ENCODE measurements at regions not wholly inside any gene's neighbourhood (a gene's known extent, or its start where the extent isn't known, plus 50 kb on each side); places are given as distances from the start of the nearest gene placed in this dataset.

GRCh38 chr1:168972887-168973286 lies 133.6 kb upstream of the ATP1B1 start:
- TF ChIP-seq CTCF (IDR thresholded peaks at IDR 0.05; ENCODE audit: borderline replicate concordance, control extremely low read depth, extremely low read depth, insufficient read depth, missing control alignments): no peak
- no peak for DNase-seq (ENCODE audit: low spot score)
- in situ Hi-C loops (cut with MboI; ENCODE audit: low sequenced_read_pairs, unreplicated experiment): no loop called here

GRCh38 chr1:168974117-168974516 lies 132.4 kb upstream of the ATP1B1 start:
- no peak for TF ChIP-seq CTCF (IDR thresholded peaks at IDR 0.05; ENCODE audit: borderline replicate concordance, control extremely low read depth, extremely low read depth, insufficient read depth, missing control alignments)
- in situ Hi-C loops (cut with MboI; ENCODE audit: low sequenced_read_pairs, unreplicated experiment): no loop called here

GRCh38 chr1:168974611-168975010 lies 131.9 kb upstream of the ATP1B1 start:
- DNase-seq (ENCODE audit: low spot score): no peak
- TF ChIP-seq CTCF (IDR thresholded peaks at IDR 0.05; ENCODE audit: borderline replicate concordance, control extremely low read depth, extremely low read depth, insufficient read depth, missing control alignments): no peak
- in situ Hi-C loops (cut with MboI; ENCODE audit: low sequenced_read_pairs, unreplicated experiment): no loop called here

More at GRCh38 chr1:168974117-168974516, 132.4 kb upstream of the ATP1B1 start:
- DNase-seq (ENCODE audit: low spot score): no peak

- no peak for DNase-seq (ENCODE audit: low spot score)
- TF ChIP-seq CTCF (IDR thresholded peaks at IDR 0.05; ENCODE audit: borderline replicate concordance, control extremely low read depth, extremely low read depth, insufficient read depth, missing control alignments): no peak
- in situ Hi-C loops (cut with MboI; ENCODE audit: low sequenced_read_pairs, unreplicated experiment): no loop called here
These were observed 130.2 kb upstream of the ATP1B1 start for GRCh38 chr1:168976267-168976666.

GRCh38 chr1:168977618-168978017 lies 128.9 kb upstream of the ATP1B1 start:
- TF ChIP-seq CTCF (IDR thresholded peaks at IDR 0.05; ENCODE audit: borderline replicate concordance, control extremely low read depth, extremely low read depth, insufficient read depth, missing control alignments): no peak
- in situ Hi-C loops (cut with MboI; ENCODE audit: low sequenced_read_pairs, unreplicated experiment): no loop called here
- no peak for DNase-seq (ENCODE audit: low spot score)

GRCh38 chr1:168979276-168979675 lies 127.2 kb upstream of the ATP1B1 start:
- TF ChIP-seq CTCF (IDR thresholded peaks at IDR 0.05; ENCODE audit: borderline replicate concordance, control extremely low read depth, extremely low read depth, insufficient read depth, missing control alignments): no peak
- in situ Hi-C loops (cut with MboI; ENCODE audit: low sequenced_read_pairs, unreplicated experiment): no loop called here
- DNase-seq (ENCODE audit: low spot score): no peak

- in situ Hi-C loops (cut with MboI; ENCODE audit: low sequenced_read_pairs, unreplicated experiment): no loop called here
- TF ChIP-seq CTCF (IDR thresholded peaks at IDR 0.05; ENCODE audit: borderline replicate concordance, control extremely low read depth, extremely low read depth, insufficient read depth, missing control alignments): no peak
- DNase-seq (ENCODE audit: low spot score): no peak
These were observed 126.3 kb upstream of the ATP1B1 start for GRCh38 chr1:168980180-168980579.
